ENCODE measurements at regions not wholly inside any gene's neighbourhood (a gene's known extent, or its start where the extent isn't known, plus 50 kb on each side); places are given as distances from the start of the nearest gene placed in this dataset.
"Not testable (repeated sequence)": the region's sequence is repeated elsewhere in the genome, so short reads cannot be mapped to it uniquely, and the experiment has no call there.

DNA sequence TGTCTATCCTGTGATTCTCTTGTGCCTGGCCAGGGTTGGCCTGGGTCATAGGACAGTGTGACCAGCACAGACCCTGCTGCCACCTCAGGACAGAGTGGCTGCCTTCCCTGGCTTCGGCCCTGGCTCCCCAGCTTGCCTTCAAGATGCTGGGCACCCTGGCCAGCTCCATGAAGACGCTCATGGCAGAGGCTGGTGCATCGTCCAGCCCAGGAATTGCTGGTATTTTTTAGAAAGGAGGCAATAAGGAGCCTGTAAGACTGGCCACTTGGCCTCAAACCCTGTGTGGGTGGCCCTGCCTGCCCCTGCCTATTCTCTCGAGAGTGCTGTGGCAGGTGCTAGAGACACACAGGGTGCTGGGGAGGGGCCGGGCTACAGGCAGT, 70.4 kb upstream of the ACTRT2 start:
- no peak for DNase-seq (ENCODE audit: low spot score)

GRCh38 chr1:2951856-2952255, 69.4 kb upstream of the ACTRT2 start:
- DNase-seq (ENCODE audit: low spot score) = no peak

- DNase-seq (ENCODE audit: low spot score) = no peak
Measured at GRCh38 chr1:2952371-2952770, 68.9 kb upstream of the ACTRT2 start.

- no peak for DNase-seq (ENCODE audit: low spot score)
Measured at GRCh38 chr1:2952992-2953391, 68.3 kb upstream of the ACTRT2 start.

GRCh38 chr1:2953688-2954285, 67.5 kb upstream of the ACTRT2 start:
- no peak for DNase-seq (ENCODE audit: low spot score)

DNA sequence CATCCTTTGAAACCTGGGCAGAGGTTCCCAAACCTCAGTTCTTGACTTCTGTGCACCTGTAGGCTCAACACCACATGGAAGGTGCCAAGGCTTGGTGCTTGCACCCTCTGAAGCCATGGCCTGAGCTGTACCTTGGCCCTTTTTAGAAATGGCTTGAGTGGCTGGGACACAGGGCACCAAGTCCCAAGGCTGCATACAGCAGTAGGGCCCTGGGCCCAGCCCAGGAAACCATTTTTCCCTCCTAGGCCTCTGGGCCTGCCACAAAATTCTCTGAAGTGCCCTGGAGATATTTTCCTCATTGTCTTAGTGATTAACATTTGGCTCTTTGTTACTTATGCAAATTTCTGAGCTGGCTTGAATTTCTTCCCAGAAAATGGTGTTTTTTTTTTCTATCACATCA, 65.6 kb upstream of the ACTRT2 start:
- DNase-seq (ENCODE audit: low spot score) = no peak

DNA sequence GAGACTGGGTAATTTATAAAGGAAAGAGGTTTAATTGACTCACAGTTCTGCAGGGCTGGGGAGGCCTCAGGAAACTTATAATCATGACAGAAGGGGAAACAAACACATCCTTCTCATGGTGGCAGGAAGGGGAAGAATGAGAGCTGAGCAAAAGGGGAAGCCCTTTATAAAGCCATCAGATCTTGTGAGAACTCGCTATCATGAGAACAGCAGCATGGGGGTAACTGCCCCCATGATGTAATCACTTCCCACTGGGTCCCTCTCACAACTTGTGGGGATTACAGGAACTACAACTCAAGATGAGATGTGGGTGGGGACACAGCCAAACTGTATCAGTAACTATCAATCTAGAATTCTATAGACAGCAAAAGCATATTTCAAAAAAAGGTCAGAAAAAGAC, 64.7 kb upstream of the ACTRT2 start:
- no peak for DNase-seq (ENCODE audit: low spot score)

GRCh38 chr1:2957329-2957728, 63.9 kb upstream of the ACTRT2 start:
- no peak for DNase-seq (ENCODE audit: low spot score)

DNA sequence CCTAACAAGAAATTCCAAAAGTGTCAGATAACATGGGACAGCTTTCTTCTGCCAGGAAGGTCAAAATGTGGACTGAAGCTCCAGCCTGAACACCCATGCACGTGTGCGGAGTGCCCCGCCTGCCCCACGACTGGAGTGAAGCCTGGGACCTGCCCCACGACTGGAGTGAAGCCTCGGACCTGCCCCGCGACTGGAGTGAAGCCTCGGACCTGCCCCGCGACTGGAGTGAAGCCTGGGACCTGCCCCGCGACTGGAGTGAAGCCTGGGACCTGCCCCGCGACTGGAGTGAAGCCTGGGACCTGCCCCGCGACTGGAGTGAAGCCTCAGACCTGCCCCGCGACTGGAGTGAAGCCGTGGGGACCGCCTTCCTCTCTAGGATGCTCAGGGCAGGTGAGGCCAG, 61.4 kb upstream of the ACTRT2 start:
- not testable (repeated sequence) for DNase-seq (ENCODE audit: low spot score)

DNA sequence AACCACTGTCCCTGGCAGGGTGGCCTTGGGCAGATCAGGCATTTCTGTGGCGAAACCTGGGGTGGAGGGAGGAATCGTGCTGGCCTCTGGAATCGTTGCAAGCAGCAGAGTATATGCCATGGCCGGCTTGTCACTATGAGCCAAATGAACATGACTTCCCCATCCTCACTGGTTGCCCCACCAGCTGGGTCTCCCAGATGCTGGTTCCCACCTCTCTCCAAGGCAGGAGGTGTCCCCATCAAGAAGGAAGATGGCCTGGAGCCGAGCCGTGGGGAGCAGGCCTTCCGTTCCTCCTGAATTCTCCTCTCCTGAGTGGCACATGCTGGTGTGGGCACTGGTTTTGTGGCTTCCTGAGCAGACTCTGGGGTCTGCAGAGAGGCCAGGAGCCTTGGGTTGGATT, 60.2 kb upstream of the ACTRT2 start:
- no peak for DNase-seq (ENCODE audit: low spot score)

DNA sequence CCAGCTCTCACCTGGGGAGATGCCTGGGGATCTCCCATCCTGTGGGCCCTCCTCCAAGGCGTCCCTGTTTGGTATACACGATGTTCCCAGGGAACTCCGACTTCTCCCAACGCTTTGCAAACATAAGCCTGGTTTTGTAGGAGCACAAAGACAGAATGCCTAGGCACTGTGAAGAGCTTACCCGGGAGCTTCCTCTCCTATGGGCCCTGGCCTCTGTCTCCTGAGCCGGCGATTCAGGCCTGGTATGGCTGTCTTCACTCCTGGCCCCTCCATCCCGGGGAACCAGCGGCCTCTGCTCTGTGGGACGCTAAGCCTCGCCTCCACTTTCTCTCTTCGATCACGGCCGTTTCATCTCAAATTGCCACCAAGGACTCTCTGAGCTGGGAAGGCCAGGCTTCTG, 59.6 kb upstream of the ACTRT2 start:
- DNase-seq (ENCODE audit: low spot score) = no peak

GRCh38 chr1:2962061-2962460, 59.2 kb upstream of the ACTRT2 start:
- DNase-seq (ENCODE audit: low spot score) = no peak

DNA sequence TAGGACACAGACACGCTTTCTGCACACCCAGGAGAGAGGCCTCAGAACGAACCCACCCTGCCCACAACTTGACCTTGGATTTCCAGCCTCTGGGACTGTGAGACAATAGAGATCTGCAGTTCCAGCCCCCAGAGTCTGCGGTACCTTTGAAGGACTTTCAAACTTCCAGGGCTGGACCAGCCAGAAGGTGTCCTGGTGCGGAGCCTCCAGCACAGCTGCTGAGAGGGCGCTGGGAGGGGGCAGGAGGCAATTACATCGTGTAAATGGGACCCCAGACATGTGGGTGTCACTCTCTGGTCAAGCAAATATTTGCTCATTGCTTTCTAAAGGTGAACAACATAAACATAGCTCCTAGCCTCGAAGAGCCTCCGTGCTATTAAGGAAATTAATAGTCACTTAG, 58.7 kb upstream of the ACTRT2 start:
- no peak for DNase-seq (ENCODE audit: low spot score)

GRCh38 chr1:2962946-2963345, 58.3 kb upstream of the ACTRT2 start:
- no peak for DNase-seq (ENCODE audit: low spot score)

- DNase-seq (ENCODE audit: low spot score) = no peak
Measured at GRCh38 chr1:2965676-2966075, 55.6 kb upstream of the ACTRT2 start.

- no peak for DNase-seq (ENCODE audit: low spot score)
Measured at GRCh38 chr1:2966449-2967328, 54.6 kb upstream of the ACTRT2 start.

DNA sequence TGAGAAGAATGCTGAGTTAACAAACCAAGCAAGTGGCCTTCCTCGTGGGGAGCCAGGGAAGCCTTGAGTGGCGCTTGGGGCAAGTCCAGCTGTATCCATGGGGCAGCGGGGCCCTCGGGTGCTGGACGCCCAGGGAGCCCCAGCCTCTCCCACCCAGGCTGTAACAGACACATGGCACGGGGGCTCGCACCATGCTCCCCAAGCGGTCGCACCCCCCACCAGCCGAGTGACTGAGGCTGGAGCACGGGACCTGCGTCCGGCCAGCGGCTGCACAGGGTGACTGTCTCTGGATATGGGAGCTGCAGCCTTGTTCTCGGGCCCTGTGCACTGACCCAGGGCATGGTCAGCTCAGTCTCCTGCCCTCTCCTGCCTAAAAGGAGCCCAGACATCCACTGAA, 53.9 kb upstream of the ACTRT2 start:
- DNase-seq (ENCODE audit: low spot score) = no peak

GRCh38 chr1:2967881-2968280, 53.4 kb upstream of the ACTRT2 start:
- DNase-seq (ENCODE audit: low spot score) = no peak

- DNase-seq (ENCODE audit: low spot score) = no peak
Measured at GRCh38 chr1:2968471-2968881, 52.8 kb upstream of the ACTRT2 start.

DNA sequence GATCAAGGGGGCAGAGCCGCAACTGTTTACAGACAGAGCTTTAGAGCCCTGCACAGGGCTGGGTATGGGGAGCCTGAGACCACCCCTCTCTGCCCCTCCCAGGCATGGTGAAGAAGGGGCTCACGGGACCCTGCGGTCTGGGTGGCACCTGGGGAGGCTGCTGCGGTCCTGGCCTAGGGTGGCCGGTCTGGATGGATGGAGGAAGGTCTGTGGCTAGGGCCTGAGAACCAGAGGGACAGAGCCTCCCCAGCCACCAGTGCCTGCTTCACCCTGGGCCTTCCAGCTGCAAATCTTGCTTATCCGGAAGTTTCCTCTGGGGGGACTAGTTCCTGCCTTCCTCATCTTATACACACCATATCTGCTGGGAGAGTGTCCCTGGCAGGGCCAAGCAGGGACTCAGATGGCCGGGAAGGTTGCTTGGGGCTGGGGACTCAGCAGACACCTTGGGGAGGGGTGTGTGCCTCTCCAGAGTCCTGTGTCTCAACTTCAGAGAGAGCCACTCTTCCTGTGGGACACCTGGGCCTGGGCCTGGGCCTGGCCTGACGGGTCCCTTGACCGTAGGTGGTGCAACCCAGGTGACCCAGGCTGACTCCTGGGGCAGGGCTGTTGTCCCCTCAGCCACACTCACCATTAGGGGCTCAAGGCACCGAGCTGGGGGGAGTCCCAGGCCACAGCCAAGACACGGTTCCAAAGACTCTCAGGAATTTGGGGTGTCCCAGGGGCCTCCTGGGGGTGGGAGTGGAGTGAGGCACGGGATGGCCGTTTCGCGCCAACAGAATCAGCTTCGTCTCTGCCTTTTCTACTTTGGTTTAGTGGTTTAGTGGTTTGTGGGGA, 52.0 kb upstream of the ACTRT2 start:
- DNase-seq (ENCODE audit: low spot score) = no peak

DNA sequence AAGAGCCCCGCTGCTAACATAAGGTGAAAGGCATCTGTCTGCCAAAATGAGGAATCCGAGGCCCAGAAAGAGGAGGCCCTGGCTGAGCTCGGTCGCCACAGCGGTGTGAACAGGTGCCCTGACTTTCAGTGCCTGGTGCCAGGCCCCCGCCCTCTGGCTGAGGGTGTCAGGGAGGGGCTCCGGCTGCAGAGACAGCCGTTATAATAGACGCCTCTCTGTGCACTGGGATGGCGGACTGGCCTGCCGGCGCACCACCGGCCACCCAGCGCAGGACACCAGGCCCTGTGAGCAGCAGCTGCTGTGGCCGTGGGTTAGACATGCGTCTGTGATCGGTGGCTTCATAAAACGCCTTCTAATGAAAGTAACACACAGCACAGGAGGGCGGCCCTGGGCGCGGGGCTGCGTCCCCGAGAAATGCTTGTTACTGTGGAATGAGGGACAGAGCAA, 51.4 kb upstream of the ACTRT2 start:
- DNase-seq (ENCODE audit: low spot score) = no peak

DNA sequence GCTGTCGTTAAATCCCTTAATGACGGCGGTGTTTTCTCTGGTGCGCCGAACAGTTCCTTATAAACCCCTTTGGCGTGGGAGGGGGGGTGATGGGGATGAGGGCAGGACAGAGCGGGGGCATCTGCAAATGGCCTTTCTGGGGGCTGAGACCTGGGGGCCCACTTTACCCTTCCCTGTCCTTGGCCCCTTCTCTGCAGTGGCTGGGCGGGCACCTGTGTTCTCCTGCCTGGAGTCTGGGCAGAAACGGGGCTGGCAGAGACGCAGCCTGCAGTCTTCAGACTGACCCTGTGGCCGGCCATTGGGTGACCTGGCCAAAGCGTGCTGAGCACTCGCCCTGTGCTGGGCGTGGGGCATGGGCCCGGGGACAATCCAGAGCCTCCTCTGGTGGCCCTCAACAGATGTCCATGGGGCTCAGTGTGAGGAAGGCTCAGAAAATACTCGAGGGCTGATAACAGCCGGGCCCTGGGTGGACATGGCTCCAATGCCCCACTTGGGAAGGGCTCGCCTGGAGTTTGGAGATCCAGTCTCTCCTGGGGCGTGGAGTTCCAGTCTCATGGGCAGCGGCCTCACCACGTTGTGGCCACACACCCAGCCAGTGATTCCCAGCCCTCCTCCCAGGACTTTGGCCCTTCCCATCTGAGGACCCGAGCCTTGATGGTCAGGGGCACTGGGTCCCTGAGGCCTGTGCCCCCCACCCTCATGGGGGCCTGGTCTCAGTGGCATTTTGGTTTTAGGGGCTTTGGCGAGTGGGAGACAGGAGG, 50.8 kb upstream of the ACTRT2 start:
- DNase-seq (ENCODE audit: low spot score) = peak; percentile 59

Measured in left forelimb (tissue), 1 donor.